WI38 (cell line): ENCODE measurements at regions not wholly inside any gene's neighbourhood (a gene's known extent, or its start where the extent isn't known, plus 50 kb on each side); places are given as distances from the start of the nearest gene placed in this dataset.

ENCODE experiments used
- H3K4me3 ChIP-seq: 2 replicates; pipeline ENCODE4 v1.5.1; 2011; ENCODE audit warnings: low read depth, mild to moderate bottlenecking, control low read depth, low read length
- CTCF ChIP-seq: IDR thresholded peaks from 2 replicates; pipeline ENCODE4 v1.5.1; 2012; ENCODE audit warnings: low read depth, mild to moderate bottlenecking, control low read depth, low read length

- no peak overlapping the region for H3K4me3 ChIP-seq
- TF ChIP-seq CTCF, result no peak
These were observed 254.4 kb upstream of the ZPLD1 start for GRCh38 chr3:102180280-102180931.

GRCh38 chr3:102181175-102181920, 253.5 kb upstream of the ZPLD1 start:
- no peak for TF ChIP-seq CTCF
- no peak overlapping the region for H3K4me3 ChIP-seq

GRCh38 chr3:102182162-102182561, 252.7 kb upstream of the ZPLD1 start:
- TF ChIP-seq CTCF, result no peak
- H3K4me3 ChIP-seq, result no peak overlapping the region

GRCh38 chr3:102183186-102183585, 251.6 kb upstream of the ZPLD1 start:
- H3K4me3 ChIP-seq, result no peak overlapping the region
- TF ChIP-seq CTCF, result no peak

GRCh38 chr3:102183623-102184022, 251.2 kb upstream of the ZPLD1 start:
- no peak for TF ChIP-seq CTCF

GRCh38 chr3:102189541-102189940, 245.3 kb upstream of the ZPLD1 start:
- no peak for TF ChIP-seq CTCF
- no peak overlapping the region for H3K4me3 ChIP-seq

More at GRCh38 chr3:102183623-102184022, 251.2 kb upstream of the ZPLD1 start:
- H3K4me3 ChIP-seq, result no peak overlapping the region
